T-cell (primary cell): ENCODE measurements at regions not wholly inside any gene's neighbourhood (a gene's known extent, or its start where the extent isn't known, plus 50 kb on each side); places are given as distances from the start of the nearest gene placed in this dataset.

ENCODE experiments used
- ATAC-seq, 4 experiments: fragments of 200-7000 bp in 3 of 4; fragments of 150-1000 bp in 1 of 4; cut with Tn5 transposase; replicated peaks in 1 of 4; 1 replicate in 3 of 4; 2 replicates in 1 of 4; pipeline ENCODE4 v1.10.0; 2021; ENCODE audit warnings: moderate library complexity in 3 of 4, mild to moderate bottlenecking in 2 of 4, moderate number of reproducible peaks in 1 of 4
- CTCF ChIA-PET, 2 donors: fragments of 300-600 bp; sonication (Branson Sonifier 250); formaldehyde crosslinking; loops; one replicate each; lab custom pipeline; 2022; ENCODE audit warnings: antibody characterized with exemption in 2 of 2; lab: Charles Lee
- POLR2A ChIA-PET, 2 donors: fragments of 300-600 bp; sonication (Branson Sonifier 250); formaldehyde crosslinking; loops; one replicate each; lab custom pipeline; 2022; ENCODE audit warnings: antibody characterized with exemption in 2 of 2; lab: Charles Lee
- DNase-seq, 35 experiments: peaks; one replicate each; pipeline versions ENCODE4 v3.0.0 to v3.0.0-alpha.2; 2013 to 2023
- H3K27ac ChIP-seq: one replicate; pipeline ENCODE4 v1.5.1; 2013; ENCODE audit warnings: low read length
- H3K27me3 ChIP-seq, 2 experiments: replicated peaks in 1 of 2; 1 replicate in 1 of 2; 2 replicates in 1 of 2; pipeline versions ENCODE4 v1.6.1 to v1.7.0; 2013; ENCODE audit warnings: low read length in 1 of 2, mixed read lengths in 1 of 2; ENCODE audit not compliant: control insufficient read depth in 2 of 2, insufficient read depth in 2 of 2; ENCODE audit errors: extremely low read depth in 1 of 2
- H3K36me3 ChIP-seq, 2 donors: 1 replicate in 1 of 2; 2 replicates in 1 of 2; pipeline versions ENCODE4 v1.6.1 to v1.7.0; 2013; ENCODE audit warnings: low read length in 1 of 2; ENCODE audit not compliant: control insufficient read depth in 2 of 2, insufficient read depth in 1 of 2; ENCODE audit errors: extremely low read depth in 1 of 2
- H3K4me1 ChIP-seq, 2 experiments: 1 replicate in 1 of 2; 2 replicates in 1 of 2; pipeline versions ENCODE4 v1.6.1 to v1.7.0; 2013; ENCODE audit warnings: low read length in 2 of 2, mixed read lengths in 1 of 2; ENCODE audit not compliant: insufficient read depth in 2 of 2, control insufficient read depth in 1 of 2; ENCODE audit errors: extremely low read depth in 1 of 2
- H3K4me3 ChIP-seq, 2 donors: 1 replicate in 1 of 2; 2 replicates in 1 of 2; pipeline versions ENCODE4 v1.5.1 to v1.7.0; 2013; ENCODE audit warnings: mild to moderate bottlenecking in 2 of 2, low read length in 1 of 2, moderate library complexity in 1 of 2; ENCODE audit not compliant: control insufficient read depth in 1 of 2; ENCODE audit errors: extremely low read depth in 1 of 2
- H3K9me3 ChIP-seq: 2 replicates; pipeline ENCODE4 v1.7.0; 2013
- H3K27ac Mint-ChIP-seq, 2 donors: one replicate each; pipeline ENCODE4 v1.8.0; 2020 to 2021; ENCODE audit warnings: mild to moderate bottlenecking in 2 of 2, mixed read lengths in 2 of 2
- H3K27me3 Mint-ChIP-seq, 2 donors: one replicate each; pipeline ENCODE4 v1.8.0; 2021 to 2022; ENCODE audit warnings: mixed read lengths in 2 of 2
- H3K36me3 Mint-ChIP-seq: one replicate; pipeline ENCODE4 v1.8.0; 2021; ENCODE audit warnings: mixed read lengths
- H3K4me1 Mint-ChIP-seq, 3 donors: one replicate each; pipeline ENCODE4 v1.8.0; 2020 to 2022; ENCODE audit warnings: mixed read lengths in 3 of 3, mild to moderate bottlenecking in 1 of 3
- H3K4me3 Mint-ChIP-seq, 3 donors: one replicate each; pipeline ENCODE4 v1.8.0; 2020 to 2022; ENCODE audit warnings: mild to moderate bottlenecking in 3 of 3, mixed read lengths in 3 of 3, moderate library complexity in 3 of 3
- H3K9me3 Mint-ChIP-seq, 3 donors: one replicate each; pipeline ENCODE4 v1.8.0; 2020 to 2022; ENCODE audit warnings: mixed read lengths in 3 of 3
- WGBS: methylation state at CpG from one replicate; pipeline ENCODE4 v1.1.5; 2013; ENCODE audit warnings: missing lambda C conversion rate; ENCODE audit not compliant: insufficient coverage; 5-methylcytosine and 5-hydroxymethylcytosine counted together

GRCh38 chr3:69585472-69585871, 153.8 kb upstream of the MITF start:
- Histone ChIP-seq H3K9me3 (no peaks in the 10 kb centered on the region), H3K27me3 (no peaks in the 10 kb centered on the region), H3K27ac (no peak overlapping the region), H3K4me3 (no peak overlapping the region), H3K36me3 (no peaks in the 10 kb centered on the region), H3K4me1 (no peaks in the 10 kb centered on the region)
- 100% methylated on average over 1 of the region's 1 CpG for WGBS
- no peak for ATAC-seq
- no peak overlapping the region for H3K27ac Mint-ChIP-seq
- H3K27me3 Mint-ChIP-seq = peaks cover 3 to 15% of the 10 kb centered on the region in 2 donors
- no peak overlapping the region for H3K4me3 Mint-ChIP-seq
- ChIA-PET POLR2A (no interaction called here), CTCF (no interaction called here)
- no peaks in the 10 kb centered on the region for H3K4me1 Mint-ChIP-seq
- H3K36me3 Mint-ChIP-seq = no peaks in the 10 kb centered on the region
- peaks cover 11 to 28% (median 26%) of the 10 kb centered on the region in 3 donors for H3K9me3 Mint-ChIP-seq
- DNase-seq = no peak

DNA sequence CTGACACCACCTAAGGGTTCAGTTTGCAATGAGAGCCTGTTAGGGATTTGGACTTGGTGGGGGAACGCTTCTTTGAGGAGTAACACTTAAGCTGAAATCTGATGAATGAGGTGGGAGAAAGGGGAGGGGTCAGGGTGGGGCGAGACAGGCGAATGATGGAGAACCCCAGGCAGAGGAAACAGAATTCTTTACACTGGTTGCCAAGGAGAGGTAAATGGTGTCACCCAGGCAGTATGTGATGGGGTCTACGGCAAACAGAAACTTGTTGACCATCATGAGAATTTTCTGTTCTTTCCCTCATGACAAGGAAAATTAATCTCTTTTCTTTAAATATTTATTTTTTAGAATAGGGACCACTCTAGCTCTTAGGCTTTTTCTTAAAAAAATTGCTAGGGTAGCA, 157.2 kb upstream of the MITF start:
- H3K27me3 ChIP-seq = no peaks in the 10 kb centered on the region
- CTCF ChIA-PET = interaction anchor here in 1 of 2 donors (0.6 kb wide), 1 partner anchor 86 kb away, joined by 7 read pairs; no protein-coding TSS in a partner anchor
- no peak overlapping the region for H3K27ac Mint-ChIP-seq
- H3K36me3 Mint-ChIP-seq = no peaks in the 10 kb centered on the region
- no peaks in the 10 kb centered on the region for H3K4me1 Mint-ChIP-seq
- H3K4me3 Mint-ChIP-seq = no peak overlapping the region
- no CpG with 5 or more reads among the region's 4 CpGs for WGBS
- H3K9me3 Mint-ChIP-seq = peaks cover 9 to 21% (median 13%) of the 10 kb centered on the region in 3 donors
- no peak for ATAC-seq
- no peaks in the 10 kb centered on the region for H3K36me3 ChIP-seq
- no peak overlapping the region for H3K4me3 ChIP-seq
- no peak for DNase-seq
- H3K9me3 ChIP-seq = no peaks in the 10 kb centered on the region
- POLR2A ChIA-PET = no interaction called here
- H3K27ac ChIP-seq = no peak overlapping the region
- H3K27me3 Mint-ChIP-seq = peaks cover 3 to 25% of the 10 kb centered on the region in 2 donors
- H3K4me1 ChIP-seq = no peaks in the 10 kb centered on the region

DNA sequence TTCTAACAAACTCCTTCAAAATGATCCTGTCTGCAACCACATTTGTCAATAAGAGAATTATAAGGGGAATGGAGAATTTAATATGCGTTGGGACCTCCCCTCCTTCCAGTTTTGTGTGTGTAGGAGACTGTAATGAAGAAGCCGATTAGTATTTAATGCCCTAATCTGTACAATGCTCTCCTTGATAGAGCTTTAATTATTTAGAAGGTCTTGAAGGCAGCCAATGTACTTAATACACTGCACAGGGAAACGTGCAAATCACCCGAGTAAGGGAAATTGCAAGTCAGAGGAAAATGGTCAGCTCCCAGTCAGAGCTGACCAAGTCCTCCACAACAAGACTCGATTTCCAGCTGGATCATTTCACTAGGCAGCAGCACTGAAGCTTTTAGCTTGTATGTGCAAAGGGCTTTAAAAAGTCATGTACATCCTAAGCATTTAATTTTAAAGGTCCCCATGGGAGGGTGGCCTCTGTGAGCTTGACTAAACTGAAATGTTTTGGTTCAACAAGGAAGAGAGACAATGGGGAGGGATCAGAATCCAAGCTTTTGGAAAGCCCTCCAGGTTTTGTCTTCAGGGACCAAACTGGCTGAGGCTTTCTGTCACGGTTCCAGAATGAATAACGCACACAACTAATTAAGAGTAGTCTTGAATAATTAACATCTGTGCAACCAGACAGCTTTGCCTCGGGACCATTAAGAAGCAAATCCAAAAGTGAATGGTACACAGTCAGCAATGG, 159.8 kb upstream of the MITF start:
- Histone ChIP-seq H3K4me1 (no peaks in the 10 kb centered on the region), H3K4me3 (no peak overlapping the region), H3K27ac (no peak overlapping the region), H3K9me3 (no peaks in the 10 kb centered on the region), H3K27me3 (no peaks in the 10 kb centered on the region), H3K36me3 (no peaks in the 10 kb centered on the region)
- CTCF ChIA-PET = no interaction called here
- no peaks in the 10 kb centered on the region for H3K4me1 Mint-ChIP-seq
- H3K36me3 Mint-ChIP-seq = no peaks in the 10 kb centered on the region
- POLR2A ChIA-PET = interaction anchor here in 1 of 2 donors (0.9 kb wide), 1 partner anchor 11 kb away, joined by 3 read pairs; no protein-coding TSS in a partner anchor
- H3K27me3 Mint-ChIP-seq = peaks cover 3 to 19% of the 10 kb centered on the region in 2 donors
- DNase-seq = no peak
- 66% methylated on average over 3 of the region's 8 CpGs for WGBS
- H3K4me3 Mint-ChIP-seq = no peak overlapping the region
- no peak overlapping the region for H3K27ac Mint-ChIP-seq
- no peak for ATAC-seq
- H3K9me3 Mint-ChIP-seq = peaks cover 0 to 4% (median 2%) of the 10 kb centered on the region in 3 donors

GRCh38 chr3:69569520-69569919, 169.7 kb upstream of the MITF start:
- H3K4me1 Mint-ChIP-seq = no peaks in the 10 kb centered on the region
- no peaks in the 10 kb centered on the region for H3K4me1 ChIP-seq
- H3K27ac Mint-ChIP-seq = no peak overlapping the region
- ChIA-PET POLR2A (no interaction called here), CTCF (no interaction called here)
- no peak overlapping the region for H3K27ac ChIP-seq
- no peaks in the 10 kb centered on the region for H3K9me3 ChIP-seq
- no peaks in the 10 kb centered on the region for H3K27me3 ChIP-seq
- H3K27me3 Mint-ChIP-seq = peaks cover 12 to 16% of the 10 kb centered on the region in 2 donors
- H3K36me3 Mint-ChIP-seq = no peaks in the 10 kb centered on the region
- no CpG with 5 or more reads among the region's 3 CpGs for WGBS
- ATAC-seq (no peak), DNase-seq (no peak)
- H3K9me3 Mint-ChIP-seq = peaks cover 0 to 10% (median 5%) of the 10 kb centered on the region in 3 donors
- no peaks in the 10 kb centered on the region for H3K36me3 ChIP-seq
- no peak overlapping the region for H3K4me3 ChIP-seq
- H3K4me3 Mint-ChIP-seq = no peak overlapping the region

GRCh38 chr3:69568951-69569350, 170.3 kb upstream of the MITF start:
- Mint-ChIP-seq H3K27ac (no peak overlapping the region), H3K4me3 (no peak overlapping the region), H3K27me3 (peaks cover 12 to 16% of the 10 kb centered on the region in 2 donors), H3K36me3 (no peaks in the 10 kb centered on the region), H3K9me3 (peaks cover 0 to 10% (median 5%) of the 10 kb centered on the region in 3 donors), H3K4me1 (no peaks in the 10 kb centered on the region)
- H3K9me3 ChIP-seq = no peaks in the 10 kb centered on the region
- no peak overlapping the region for H3K4me3 ChIP-seq
- no CpG with 5 or more reads among the region's 2 CpGs for WGBS
- H3K27me3 ChIP-seq = no peaks in the 10 kb centered on the region
- H3K27ac ChIP-seq = no peak overlapping the region
- CTCF ChIA-PET = no interaction called here
- no peaks in the 10 kb centered on the region for H3K36me3 ChIP-seq
- H3K4me1 ChIP-seq = no peaks in the 10 kb centered on the region
- ATAC-seq (no peak), DNase-seq (no peak)
- POLR2A ChIA-PET = interaction anchor here in 1 of 2 donors (0.6 kb wide), 1 partner anchor 25 kb away, joined by 3 read pairs; no protein-coding TSS in a partner anchor

GRCh38 chr3:69568458-69568857, 170.8 kb upstream of the MITF start:
- Histone ChIP-seq H3K4me1 (no peaks in the 10 kb centered on the region), H3K9me3 (no peaks in the 10 kb centered on the region), H3K27ac (no peak overlapping the region), H3K4me3 (no peak overlapping the region), H3K36me3 (no peaks in the 10 kb centered on the region), H3K27me3 (no peaks in the 10 kb centered on the region)
- DNase-seq = no peak
- Mint-ChIP-seq H3K36me3 (no peaks in the 10 kb centered on the region), H3K27me3 (peaks cover 12 to 16% of the 10 kb centered on the region in 2 donors), H3K4me3 (no peak overlapping the region), H3K4me1 (no peaks in the 10 kb centered on the region), H3K9me3 (peaks cover 0 to 10% (median 5%) of the 10 kb centered on the region in 3 donors), H3K27ac (no peak overlapping the region)
- ChIA-PET CTCF (no interaction called here), POLR2A (interaction anchor here in 1 of 2 donors (0.6 kb wide), 1 partner anchor 25 kb away, joined by 3 read pairs; no protein-coding TSS in a partner anchor)
- no CpG with 5 or more reads among the region's 2 CpGs for WGBS
- no peak for ATAC-seq
